CD4-positive, alpha-beta T cell treated with Interleukin-15 for 4 hours (primary cell): ENCODE measurements at regions not wholly inside any gene's neighbourhood (a gene's known extent, or its start where the extent isn't known, plus 50 kb on each side); places are given as distances from the start of the nearest gene placed in this dataset.

ENCODE experiments used
- DNase-seq: peaks from one replicate; pipeline ENCODE4 v3.0.0-alpha.2; 2020; ENCODE audit warnings: low spot score

DNA sequence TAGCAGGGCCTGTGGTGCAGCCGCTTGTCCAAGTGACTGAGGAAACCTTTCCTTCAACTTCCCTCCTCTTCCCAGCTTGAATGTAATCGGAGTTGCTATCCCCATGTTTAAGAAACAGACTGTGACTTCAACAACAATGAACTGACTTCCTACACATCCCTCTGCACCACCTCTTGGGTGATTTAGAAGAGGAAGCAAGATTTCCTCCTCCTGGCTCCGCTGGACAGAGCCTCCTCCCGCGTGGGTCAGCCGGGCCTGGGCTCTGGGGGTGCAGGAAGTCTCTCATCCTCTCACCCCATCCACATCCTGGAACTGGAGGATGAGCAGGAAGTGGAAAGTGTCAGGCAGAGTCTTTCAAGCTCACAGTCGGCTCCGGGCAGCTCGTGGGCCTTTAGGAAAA lies 84.3 kb downstream of the GATA6 start:
- no peak for DNase-seq

DNA sequence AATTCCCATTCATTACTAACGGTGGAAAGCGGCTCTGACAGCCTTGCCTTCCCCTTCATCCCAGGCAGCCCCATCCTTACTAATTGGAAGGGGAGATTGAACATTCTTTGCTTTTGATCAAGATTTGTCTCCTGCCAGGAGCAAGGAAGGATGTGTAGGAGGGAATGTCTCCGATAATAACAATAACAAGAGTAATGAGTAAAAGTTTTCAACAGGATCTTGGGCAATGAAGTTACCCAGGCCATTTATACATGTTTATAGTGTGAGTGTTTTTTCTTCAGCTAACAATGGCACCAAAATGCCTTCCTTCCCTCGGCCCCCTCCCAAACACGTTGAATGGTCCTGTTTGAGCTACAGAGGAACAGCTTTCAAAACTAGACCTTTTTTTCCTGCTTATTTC lies 83.8 kb downstream of the GATA6 start:
- no peak for DNase-seq
